ENCODE measurements at regions not wholly inside any gene's neighbourhood (a gene's known extent, or its start where the extent isn't known, plus 50 kb on each side); places are given as distances from the start of the nearest gene placed in this dataset.
"Not testable (repeated sequence)": the region's sequence is repeated elsewhere in the genome, so short reads cannot be mapped to it uniquely, and the experiment has no call there.

GRCh38 chr18:60319129-60319528 lies 53.4 kb downstream of the MC4R start:
- intact Hi-C loops (cut with micrococcal nuclease): no loop called here

- intact Hi-C loops (cut with micrococcal nuclease): no loop called here
These were observed 60.8 kb downstream of the MC4R start for GRCh38 chr18:60311676-60312360.

- intact Hi-C loops (cut with micrococcal nuclease): no loop called here
These were observed 76.9 kb downstream of the MC4R start for GRCh38 chr18:60295674-60296073.

- intact Hi-C loops (cut with micrococcal nuclease): no loop called here
These were observed 80.4 kb downstream of the MC4R start for GRCh38 chr18:60292186-60292585.

GRCh38 chr18:60279391-60279790 lies 93.2 kb downstream of the MC4R start:
- intact Hi-C loops (cut with micrococcal nuclease): no loop called here

GRCh38 chr18:60277855-60278480 lies 94.6 kb downstream of the MC4R start:
- intact Hi-C loops (cut with micrococcal nuclease): no loop called here

GRCh38 chr18:60267391-60268058 lies 105.0 kb downstream of the MC4R start:
- intact Hi-C loops (cut with micrococcal nuclease): no loop called here

GRCh38 chr18:60266558-60266957 lies 106.0 kb downstream of the MC4R start:
- intact Hi-C loops (cut with micrococcal nuclease): no loop called here

GRCh38 chr18:60259052-60259681 lies 113.4 kb downstream of the MC4R start:
- intact Hi-C loops (cut with micrococcal nuclease): no loop called here

GRCh38 chr18:60249388-60249787 lies 123.2 kb downstream of the MC4R start:
- intact Hi-C loops (cut with micrococcal nuclease): no loop called here

- intact Hi-C loops (cut with micrococcal nuclease): no loop called here
These were observed 123.9 kb downstream of the MC4R start for GRCh38 chr18:60248336-60249330.

- intact Hi-C loops (cut with micrococcal nuclease): no loop called here
These were observed 125.5 kb downstream of the MC4R start for GRCh38 chr18:60247103-60247502.

GRCh38 chr18:60246606-60247005 lies 126.0 kb downstream of the MC4R start:
- intact Hi-C loops (cut with micrococcal nuclease): no loop called here

- intact Hi-C loops (cut with micrococcal nuclease): no loop called here
These were observed 127.5 kb downstream of the MC4R start for GRCh38 chr18:60245096-60245495.

GRCh38 chr18:60239024-60239710 lies 133.4 kb downstream of the MC4R start:
- intact Hi-C loops (cut with micrococcal nuclease): not testable (repeated sequence)

- intact Hi-C loops (cut with micrococcal nuclease): no loop called here
These were observed 137.4 kb downstream of the MC4R start for GRCh38 chr18:60235164-60235563.

GRCh38 chr18:60232541-60232940 lies 140.0 kb downstream of the MC4R start:
- intact Hi-C loops (cut with micrococcal nuclease): no loop called here

GRCh38 chr18:60228609-60229595 lies 143.7 kb downstream of the MC4R start:
- intact Hi-C loops (cut with micrococcal nuclease): no loop called here

GRCh38 chr18:60215432-60215831 lies 157.1 kb downstream of the MC4R start:
- intact Hi-C loops (cut with micrococcal nuclease): no loop called here

Measured in T-helper 1 cell treated with Interleukin-12 subunit alpha and Interleukin-12 subunit beta and Interleukin-4 antibody, amounts not matched to agents 30 ng/mL and 1 ng/mL, for 36 hours (primary cell).